ENCODE measurements at regions not wholly inside any gene's neighbourhood (a gene's known extent, or its start where the extent isn't known, plus 50 kb on each side); places are given as distances from the start of the nearest gene placed in this dataset.

DNA sequence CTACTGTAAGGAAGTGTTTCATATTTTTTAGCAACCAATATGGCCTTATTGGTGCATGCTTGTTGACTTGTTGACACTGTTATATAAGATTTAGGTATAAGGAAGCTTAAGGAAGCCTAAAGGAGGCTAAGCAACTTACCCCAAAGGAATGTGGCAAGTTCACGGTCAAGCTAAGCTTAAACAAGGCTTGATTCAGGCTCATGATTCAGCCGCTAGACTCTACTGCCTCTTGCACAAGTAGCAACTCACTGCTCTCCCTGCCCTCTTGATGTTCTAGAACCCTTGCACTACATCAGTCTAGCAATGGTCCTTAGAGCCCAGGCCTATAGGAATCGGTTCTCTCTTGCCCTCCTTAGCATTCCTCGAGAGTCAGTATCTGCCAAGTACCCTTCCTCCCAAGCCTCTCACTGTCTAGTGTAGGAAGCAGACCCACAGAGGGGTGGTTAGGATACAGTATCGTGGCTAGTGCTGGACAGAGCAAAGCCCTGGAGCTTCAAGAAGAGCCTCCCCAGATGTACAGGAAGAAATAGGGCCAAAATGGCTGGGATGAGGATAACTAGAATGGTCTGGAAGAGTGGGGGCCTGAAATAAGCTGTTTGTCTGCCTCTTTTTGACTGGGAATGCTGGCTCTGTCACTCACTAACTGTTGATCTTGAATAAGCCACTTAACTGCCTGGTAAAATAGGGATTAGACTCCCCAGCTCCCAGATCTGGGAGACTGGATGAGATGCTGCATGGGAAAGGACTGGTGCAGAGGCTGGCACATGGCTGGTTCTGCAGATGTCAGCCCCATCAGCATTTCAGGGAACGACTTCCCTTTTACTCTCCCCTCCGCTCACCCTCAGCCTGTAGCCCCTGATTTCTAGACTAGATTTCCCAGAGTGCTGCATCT is 122.2 kb downstream of the NAV1 start:
- no peak for DNase-seq (ENCODE audit: low read depth)
- H3K4me3 ChIP-seq (replicated peaks; ENCODE audit: low read depth, low read length): no peak overlapping the region
- TF ChIP-seq, protein P1, sequence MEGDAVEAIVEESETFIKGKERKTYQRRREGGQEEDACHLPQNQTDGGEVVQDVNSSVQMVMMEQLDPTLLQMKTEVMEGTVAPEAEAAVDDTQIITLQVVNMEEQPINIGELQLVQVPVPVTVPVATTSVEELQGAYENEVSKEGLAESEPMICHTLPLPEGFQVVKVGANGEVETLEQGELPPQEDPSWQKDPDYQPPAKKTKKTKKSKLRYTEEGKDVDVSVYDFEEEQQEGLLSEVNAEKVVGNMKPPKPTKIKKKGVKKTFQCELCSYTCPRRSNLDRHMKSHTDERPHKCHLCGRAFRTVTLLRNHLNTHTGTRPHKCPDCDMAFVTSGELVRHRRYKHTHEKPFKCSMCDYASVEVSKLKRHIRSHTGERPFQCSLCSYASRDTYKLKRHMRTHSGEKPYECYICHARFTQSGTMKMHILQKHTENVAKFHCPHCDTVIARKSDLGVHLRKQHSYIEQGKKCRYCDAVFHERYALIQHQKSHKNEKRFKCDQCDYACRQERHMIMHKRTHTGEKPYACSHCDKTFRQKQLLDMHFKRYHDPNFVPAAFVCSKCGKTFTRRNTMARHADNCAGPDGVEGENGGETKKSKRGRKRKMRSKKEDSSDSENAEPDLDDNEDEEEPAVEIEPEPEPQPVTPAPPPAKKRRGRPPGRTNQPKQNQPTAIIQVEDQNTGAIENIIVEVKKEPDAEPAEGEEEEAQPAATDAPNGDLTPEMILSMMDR (IDR thresholded peaks at IDR 0.05; ENCODE audit: low read length, missing control alignments): no peak

DNA sequence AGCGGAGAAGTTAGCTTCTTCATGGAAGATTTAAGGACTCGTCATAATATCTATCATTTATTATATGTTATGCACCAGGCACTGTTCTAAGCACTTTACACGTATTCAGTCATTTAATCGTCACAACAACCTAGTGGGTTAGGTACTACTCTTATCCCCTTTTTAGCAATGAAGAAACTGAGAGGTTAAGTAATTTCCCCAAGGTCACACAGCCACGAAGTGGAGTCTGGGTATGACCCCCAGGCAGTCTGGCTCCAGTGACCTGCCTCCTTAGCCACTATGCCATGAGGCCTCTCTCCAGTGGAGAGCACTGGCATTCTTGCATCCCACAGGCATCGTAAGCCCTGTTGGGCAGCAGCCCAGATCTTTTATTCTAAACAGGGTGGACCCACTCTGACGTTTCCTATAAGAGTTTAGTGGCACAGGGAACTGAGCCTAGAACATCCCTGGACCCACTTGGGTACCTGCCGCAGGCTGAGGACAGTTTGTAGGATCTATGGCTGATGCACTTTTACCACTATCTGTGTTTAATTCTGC is 123.0 kb downstream of the NAV1 start:
- no peak overlapping the region for H3K4me3 ChIP-seq (replicated peaks; ENCODE audit: low read depth, low read length)
- TF ChIP-seq, protein P1 (IDR thresholded peaks at IDR 0.05; ENCODE audit: low read length, missing control alignments): no peak
- no peak for DNase-seq (ENCODE audit: low read depth)

DNA sequence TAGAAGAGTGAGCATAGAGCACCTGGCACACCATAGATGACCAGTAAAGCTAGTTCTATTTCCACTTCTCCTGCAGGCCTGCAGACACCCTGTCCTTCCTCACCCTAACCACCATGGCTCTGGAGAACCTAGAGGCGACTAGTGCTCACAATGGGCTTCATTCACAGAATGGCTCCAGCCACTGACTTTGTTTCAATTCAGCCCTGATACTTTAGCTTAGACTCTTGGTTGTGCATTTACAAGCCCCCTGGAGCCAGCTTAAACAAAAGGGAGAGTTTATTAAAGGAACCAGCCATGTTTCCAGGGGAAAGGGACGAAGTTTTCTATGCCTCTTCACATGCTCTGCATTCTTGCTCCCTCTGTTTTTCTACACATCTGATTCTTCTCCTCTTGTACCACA is 123.7 kb downstream of the NAV1 start:
- no peak for DNase-seq (ENCODE audit: low read depth)
- no peak overlapping the region for H3K4me3 ChIP-seq (replicated peaks; ENCODE audit: low read depth, low read length)
- TF ChIP-seq, protein P1 (IDR thresholded peaks at IDR 0.05; ENCODE audit: low read length, missing control alignments): no peak

DNA sequence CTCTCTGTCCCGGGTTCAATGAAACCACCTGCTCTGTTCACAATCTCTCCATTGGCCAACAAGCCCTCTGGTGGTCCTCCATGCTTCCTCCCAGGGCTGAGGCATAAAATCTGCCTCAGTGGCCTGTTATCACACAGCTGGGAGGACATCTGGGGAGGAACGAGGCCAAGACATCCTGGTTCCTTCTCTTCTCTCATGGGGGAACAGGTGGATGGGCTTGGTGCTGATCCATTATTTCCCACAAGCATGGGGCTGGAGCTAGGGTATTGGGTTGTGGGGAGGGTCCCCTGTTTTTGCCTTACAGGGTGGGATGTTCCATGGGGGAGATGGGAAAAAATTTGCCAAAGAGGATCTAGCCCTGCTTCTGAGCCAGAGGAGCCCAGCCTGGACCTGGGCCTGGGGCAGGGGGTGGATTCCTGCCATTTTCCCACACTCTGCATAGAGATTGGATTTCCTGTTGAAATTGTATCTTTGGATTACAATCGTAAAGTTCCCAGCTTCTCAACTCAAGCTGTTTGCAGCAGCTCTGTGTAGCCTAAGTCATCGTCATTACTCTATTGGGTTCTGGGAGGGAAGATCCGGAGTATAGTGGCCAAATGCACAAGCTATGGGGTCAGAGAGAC is 124.7 kb downstream of the NAV1 start:
- H3K4me3 ChIP-seq (replicated peaks; ENCODE audit: low read depth, low read length): no peak overlapping the region
- TF ChIP-seq, protein P1 (IDR thresholded peaks at IDR 0.05; ENCODE audit: low read length, missing control alignments): no peak
- no peak for DNase-seq (ENCODE audit: low read depth)

DNA sequence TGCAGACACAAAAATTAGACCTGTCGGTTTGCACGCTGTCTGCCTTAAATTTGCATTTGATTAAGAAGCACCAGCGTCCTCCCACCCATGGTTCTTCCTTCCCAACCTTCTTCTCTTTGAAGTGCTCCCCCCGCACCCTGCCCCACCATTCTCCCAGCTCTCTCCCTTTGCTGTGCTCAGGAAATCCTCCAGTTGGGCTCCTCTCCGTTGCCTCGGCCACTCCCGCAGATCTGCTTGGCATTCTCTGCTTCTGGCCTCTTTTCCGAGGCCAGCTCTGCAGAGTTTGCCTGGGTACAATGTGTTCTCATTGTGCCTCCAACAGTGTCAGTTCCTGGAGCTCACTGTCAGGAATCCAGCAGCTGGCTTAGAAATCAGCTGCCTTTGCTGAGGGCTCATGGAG is 126.1 kb downstream of the NAV1 start:
- TF ChIP-seq, protein P1 (IDR thresholded peaks at IDR 0.05; ENCODE audit: low read length, missing control alignments): no peak
- no peak for DNase-seq (ENCODE audit: low read depth)
- H3K4me3 ChIP-seq (replicated peaks; ENCODE audit: low read depth, low read length): no peak overlapping the region

DNA sequence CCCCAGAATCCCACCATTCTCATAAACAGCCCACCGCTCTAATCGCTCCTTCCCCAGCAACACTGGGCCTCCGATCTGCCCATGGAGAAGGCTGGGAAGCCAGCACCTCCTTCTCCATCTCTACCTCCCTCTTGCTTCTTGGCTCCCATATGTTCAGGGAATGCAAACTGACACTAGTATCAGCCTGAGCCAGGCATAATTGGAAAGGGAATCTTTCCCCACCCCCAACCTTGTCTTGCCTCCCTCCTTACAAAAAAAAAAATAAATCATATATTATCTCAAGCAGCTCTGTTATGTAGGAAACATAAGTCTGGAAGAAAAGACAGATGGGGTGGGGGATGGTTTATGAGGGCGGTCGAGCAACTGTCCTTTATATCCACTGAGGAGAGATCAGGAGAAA is 127.2 kb downstream of the NAV1 start:
- TF ChIP-seq, protein P1 (IDR thresholded peaks at IDR 0.05; ENCODE audit: low read length, missing control alignments): no peak
- no peak overlapping the region for H3K4me3 ChIP-seq (replicated peaks; ENCODE audit: low read depth, low read length)

More for the DNA sequence above, 127.2 kb downstream of the NAV1 start:
- no peak for DNase-seq (ENCODE audit: low read depth)
